Spleen (tissue), 11 donors: ENCODE measurements at regions not wholly inside any gene's neighbourhood (a gene's known extent, or its start where the extent isn't known, plus 50 kb on each side); places are given as distances from the start of the nearest gene placed in this dataset.

Source experiments
- DNase-seq: peaks from one replicate; pipeline ENCODE4 v3.0.0-alpha.2; 2020
- H3K27ac ChIP-seq, 8 donors: fragments of 200-600 bp; sonication (generic) in 7 of 8; 1 replicate in 4 of 8; 2 replicates in 4 of 8; pipeline versions ENCODE4 v1.5.0 to v1.8.0; 2016 to 2021; ENCODE audit warnings: inconsistent platforms in 4 of 8, mild to moderate bottlenecking in 4 of 8, moderate library complexity in 1 of 8
- H3K27me3 ChIP-seq, 7 donors: fragments of 200-600 bp; sonication (generic) in 6 of 7; replicated peaks in 1 of 7; 1 replicate in 4 of 7; 2 replicates in 3 of 7; pipeline versions ENCODE4 v1.5.0 to v1.8.0; 2016 to 2021; ENCODE audit warnings: inconsistent platforms in 3 of 7, mild to moderate bottlenecking in 1 of 7
- H3K36me3 ChIP-seq, 6 donors: fragments of 200-600 bp; sonication (generic) in 5 of 6; 1 replicate in 4 of 6; 2 replicates in 2 of 6; pipeline versions ENCODE4 v1.5.0 to v1.8.0; 2016 to 2021; ENCODE audit warnings: inconsistent platforms in 2 of 6
- H3K4me1 ChIP-seq, 6 donors: fragments of 200-600 bp; sonication (generic) in 5 of 6; 1 replicate in 3 of 6; 2 replicates in 3 of 6; pipeline versions ENCODE4 v1.5.0 to v1.8.0; 2016 to 2021; ENCODE audit warnings: inconsistent platforms in 3 of 6
- H3K4me3 ChIP-seq, 8 donors: fragments of 200-600 bp; sonication (generic) in 7 of 8; 1 replicate in 4 of 8; 2 replicates in 4 of 8; pipeline versions ENCODE4 v1.5.0 to v1.8.0; 2016 to 2021; ENCODE audit warnings: inconsistent platforms in 4 of 8, mild to moderate bottlenecking in 4 of 8, moderate library complexity in 2 of 8
- H3K9me3 ChIP-seq, 8 donors: fragments of 200-600 bp; sonication (generic) in 7 of 8; 1 replicate in 4 of 8; 2 replicates in 4 of 8; pipeline versions ENCODE4 v1.5.0 to v1.8.0; 2016 to 2021; ENCODE audit warnings: inconsistent platforms in 4 of 8
- POLR2A ChIP-seq, 3 donors: fragments of 450-650 bp; IDR thresholded peaks; one replicate each; pipeline ENCODE4 v1.5.1; 2017; ENCODE audit warnings: antibody characterized with exemption in 3 of 3, mild to moderate bottlenecking in 1 of 3
- POLR2AphosphoS5 ChIP-seq, 3 donors: sonication (generic); formaldehyde crosslinking; IDR thresholded peaks; one replicate each; pipeline ENCODE4 v1.5.1; 2017; ENCODE audit warnings: antibody characterized with exemption in 3 of 3
- WGBS, 5 donors: extraction: QIAGEN DNeasy Blood & Tissue Kit in 3 of 5; methylation state at CpG; one replicate each; pipeline versions ENCODE4 v1.1.5 to v1.1.7; 2013 to 2018; 5-methylcytosine and 5-hydroxymethylcytosine counted together
- intact Hi-C: fragments of 100-400 bp; cut with DNase I; formaldehyde crosslinking; loops from one replicate; pipeline ENCODE4 v1.15.0; 2023; ENCODE audit warnings: low total_unique reads
- TF ChIP-seq, protein P1 (sequence below), 11 experiments: fragments of 200-600 bp in 7 of 11; fragments of 450-650 bp in 4 of 11; sonication (generic) in 4 of 11; IDR thresholded peaks in 8 of 11; conservative IDR thresholded peaks in 3 of 11; 1 replicate in 7 of 11; 2 replicates in 4 of 11; pipeline versions ENCODE4 v1.4.0 to v1.8.0; 2016 to 2021; ENCODE audit warnings: antibody characterized with exemption in 11 of 11, inconsistent platforms in 4 of 11, mild to moderate bottlenecking in 1 of 11
- donor health status: healthy with polysubstance abuse.
- donor health status: DM: no; HTN: no; CAD: no; lungs with moderate emphysema.
- donor health status: DM: no; HTN: no; CAD: no.
- donor health status: Bipolar disorder and iron deficiency.
- donor health status: healthy.
- donor health status: DM: no; HTN: no; CAD: no.
- donor health status: DM: yes; HTN: yes; CAD: no.

DNA sequence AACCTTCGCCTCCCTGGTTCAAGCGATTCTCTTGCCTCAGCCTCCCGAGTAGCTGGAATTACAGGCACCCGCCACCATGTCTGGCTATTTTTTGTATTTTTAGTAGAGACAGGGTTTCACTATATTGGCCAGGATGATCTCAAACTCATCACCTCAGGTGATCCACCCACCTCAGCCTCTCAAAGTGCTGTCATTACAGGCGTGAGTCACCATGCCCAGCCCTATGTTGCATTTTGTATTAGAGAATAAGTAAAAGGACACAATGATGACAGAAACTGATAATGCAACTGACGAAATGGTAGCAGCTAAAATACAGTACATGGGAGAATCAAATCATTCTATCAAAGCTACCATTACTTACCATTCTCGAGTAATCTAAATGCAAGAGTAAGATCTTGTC lies 276.7 kb downstream of the DSEL start:
- Histone ChIP-seq H3K9me3 (no peaks in the 10 kb centered on the region), H3K4me3 (no peak overlapping the region), H3K36me3 (no peaks in the 10 kb centered on the region), H3K27me3 (no peaks in the 10 kb centered on the region), H3K27ac (no peak overlapping the region), H3K4me1 (peaks cover 0 to 15% (median 6%) of the 10 kb centered on the region in 6 donors)
- no peak for DNase-seq
- TF ChIP-seq POLR2A (IDR thresholded peaks at IDR 0.05): no peak
- no peak for TF ChIP-seq POLR2AphosphoS5 (IDR thresholded peaks at IDR 0.05)
- TF ChIP-seq, protein P1, sequence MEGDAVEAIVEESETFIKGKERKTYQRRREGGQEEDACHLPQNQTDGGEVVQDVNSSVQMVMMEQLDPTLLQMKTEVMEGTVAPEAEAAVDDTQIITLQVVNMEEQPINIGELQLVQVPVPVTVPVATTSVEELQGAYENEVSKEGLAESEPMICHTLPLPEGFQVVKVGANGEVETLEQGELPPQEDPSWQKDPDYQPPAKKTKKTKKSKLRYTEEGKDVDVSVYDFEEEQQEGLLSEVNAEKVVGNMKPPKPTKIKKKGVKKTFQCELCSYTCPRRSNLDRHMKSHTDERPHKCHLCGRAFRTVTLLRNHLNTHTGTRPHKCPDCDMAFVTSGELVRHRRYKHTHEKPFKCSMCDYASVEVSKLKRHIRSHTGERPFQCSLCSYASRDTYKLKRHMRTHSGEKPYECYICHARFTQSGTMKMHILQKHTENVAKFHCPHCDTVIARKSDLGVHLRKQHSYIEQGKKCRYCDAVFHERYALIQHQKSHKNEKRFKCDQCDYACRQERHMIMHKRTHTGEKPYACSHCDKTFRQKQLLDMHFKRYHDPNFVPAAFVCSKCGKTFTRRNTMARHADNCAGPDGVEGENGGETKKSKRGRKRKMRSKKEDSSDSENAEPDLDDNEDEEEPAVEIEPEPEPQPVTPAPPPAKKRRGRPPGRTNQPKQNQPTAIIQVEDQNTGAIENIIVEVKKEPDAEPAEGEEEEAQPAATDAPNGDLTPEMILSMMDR (IDR thresholded peaks at IDR 0.05 in 8 of 11, conservative IDR thresholded peaks at IDR 0.05 in 3 of 11): no peak
- intact Hi-C loops: no loop called here
- WGBS, 5 donors: 85 to 94% (median 88%) methylated on average over 7 of the region's 7 CpGs

- no peaks in the 10 kb centered on the region for H3K27me3 ChIP-seq
- no peak overlapping the region for H3K4me3 ChIP-seq
- no peak overlapping the region for H3K27ac ChIP-seq
- H3K9me3 ChIP-seq: peaks cover 0 to 9% (median 0%) of the 10 kb centered on the region in 8 donors
- TF ChIP-seq, protein P1 (IDR thresholded peaks at IDR 0.05 in 8 of 11, conservative IDR thresholded peaks at IDR 0.05 in 3 of 11): no peak
- no peak for TF ChIP-seq POLR2A (IDR thresholded peaks at IDR 0.05)
- intact Hi-C loops: no loop called here
- H3K36me3 ChIP-seq: no peaks in the 10 kb centered on the region
- DNase-seq: no peak
- WGBS, 5 donors: 83 to 98% (median 92%) methylated on average over 1 of the region's 1 CpG
- H3K4me1 ChIP-seq: no peaks in the 10 kb centered on the region
These were observed 283.5 kb downstream of the DSEL start for GRCh38 chr18:67232991-67233390.

DNA sequence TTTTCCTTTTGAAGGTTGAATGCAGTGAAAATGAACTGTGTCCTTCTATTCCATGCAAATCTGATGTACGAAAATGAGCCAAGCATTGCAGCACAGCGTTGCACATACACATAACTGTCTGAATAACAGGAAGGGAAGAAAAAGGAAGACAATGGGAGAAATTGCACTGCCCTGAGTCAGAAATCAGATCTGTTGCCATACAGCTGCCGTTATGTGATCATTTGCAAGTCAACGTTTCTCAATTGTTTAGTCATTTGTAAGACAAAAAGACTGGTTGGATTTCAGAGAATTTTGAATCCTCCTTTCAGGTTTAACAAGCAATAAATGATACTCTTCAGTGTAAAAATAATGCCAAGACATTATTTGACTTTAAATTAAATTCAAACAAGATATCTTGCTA lies 284.1 kb downstream of the DSEL start:
- H3K27me3 ChIP-seq: no peaks in the 10 kb centered on the region
- H3K4me1 ChIP-seq: no peaks in the 10 kb centered on the region
- H3K27ac ChIP-seq: no peak overlapping the region
- no peak for DNase-seq
- 52 to 79% (median 64%) methylated on average over 4 of the region's 4 CpGs for WGBS, 5 donors
- peaks cover 0 to 11% (median 0%) of the 10 kb centered on the region in 8 donors for H3K9me3 ChIP-seq
- intact Hi-C loops: no loop called here
- TF ChIP-seq, protein P1 (IDR thresholded peaks at IDR 0.05 in 8 of 11, conservative IDR thresholded peaks at IDR 0.05 in 3 of 11): no peak
- TF ChIP-seq POLR2A (IDR thresholded peaks at IDR 0.05) (no peak), POLR2AphosphoS5 (IDR thresholded peaks at IDR 0.05) (no peak)
- no peaks in the 10 kb centered on the region for H3K36me3 ChIP-seq
- H3K4me3 ChIP-seq: no peak overlapping the region

GRCh38 chr18:67222887-67223286 lies 293.6 kb downstream of the DSEL start:
- no peak overlapping the region for H3K27ac ChIP-seq
- H3K36me3 ChIP-seq: no peaks in the 10 kb centered on the region
- H3K4me1 ChIP-seq: peaks cover 0 to under 1% (median 0%) of the 10 kb centered on the region in 6 donors
- intact Hi-C loops: no loop called here
- peaks cover 0 to 1% (median 0%) of the 10 kb centered on the region in 8 donors for H3K9me3 ChIP-seq
- TF ChIP-seq, protein P1 (IDR thresholded peaks at IDR 0.05 in 8 of 11, conservative IDR thresholded peaks at IDR 0.05 in 3 of 11): no peak
- TF ChIP-seq POLR2A (IDR thresholded peaks at IDR 0.05) (no peak), POLR2AphosphoS5 (IDR thresholded peaks at IDR 0.05) (no peak)
- no peak overlapping the region for H3K4me3 ChIP-seq
- no peak for DNase-seq
- no peaks in the 10 kb centered on the region for H3K27me3 ChIP-seq
